Right lobe of liver (tissue), 4 donors: ENCODE measurements at regions not wholly inside any gene's neighbourhood (a gene's known extent, or its start where the extent isn't known, plus 50 kb on each side); places are given as distances from the start of the nearest gene placed in this dataset.

ENCODE experiments used
- POLR2A ChIP-seq: fragments of 450-650 bp; IDR thresholded peaks from one replicate; pipeline ENCODE4 v1.6.1; 2017; ENCODE audit warnings: antibody characterized with exemption, mild to moderate bottlenecking
- TF ChIP-seq, protein P1 (sequence below), 4 donors: fragments of 200-600 bp in 3 of 4; fragments of 450-650 bp in 1 of 4; IDR thresholded peaks; one replicate each; pipeline versions ENCODE4 v1.5.1 to v1.8.0; 2016 to 2022; ENCODE audit warnings: antibody characterized with exemption in 4 of 4, mild to moderate bottlenecking in 2 of 4
- donor health status: DM: no; HTN: no; CAD: no.
- donor health status: DM: no; HTN: no; CAD: no.
- donor health status: DM: no; HTN: yes; CAD: no.

DNA sequence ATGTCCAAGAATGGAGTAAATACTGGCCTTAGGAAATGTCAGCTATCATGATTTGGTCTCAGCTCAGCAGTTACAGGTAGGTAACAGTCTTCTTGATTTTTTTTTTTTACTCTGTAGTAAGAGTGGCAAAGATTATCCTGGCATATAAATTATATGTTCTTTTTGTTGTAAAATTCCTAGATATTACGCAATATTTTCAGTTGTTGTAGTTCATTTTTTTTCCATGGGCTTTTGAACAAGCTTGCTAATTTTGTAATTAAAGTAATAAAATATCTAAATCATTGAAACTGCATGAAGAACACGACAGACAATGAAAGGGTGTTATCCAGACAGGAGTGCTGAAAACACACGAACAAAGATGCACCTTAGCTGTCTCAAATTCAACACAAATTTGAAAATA lies 249.4 kb downstream of the PRDM9 start:
- TF ChIP-seq POLR2A: no peak
- TF ChIP-seq, protein P1, sequence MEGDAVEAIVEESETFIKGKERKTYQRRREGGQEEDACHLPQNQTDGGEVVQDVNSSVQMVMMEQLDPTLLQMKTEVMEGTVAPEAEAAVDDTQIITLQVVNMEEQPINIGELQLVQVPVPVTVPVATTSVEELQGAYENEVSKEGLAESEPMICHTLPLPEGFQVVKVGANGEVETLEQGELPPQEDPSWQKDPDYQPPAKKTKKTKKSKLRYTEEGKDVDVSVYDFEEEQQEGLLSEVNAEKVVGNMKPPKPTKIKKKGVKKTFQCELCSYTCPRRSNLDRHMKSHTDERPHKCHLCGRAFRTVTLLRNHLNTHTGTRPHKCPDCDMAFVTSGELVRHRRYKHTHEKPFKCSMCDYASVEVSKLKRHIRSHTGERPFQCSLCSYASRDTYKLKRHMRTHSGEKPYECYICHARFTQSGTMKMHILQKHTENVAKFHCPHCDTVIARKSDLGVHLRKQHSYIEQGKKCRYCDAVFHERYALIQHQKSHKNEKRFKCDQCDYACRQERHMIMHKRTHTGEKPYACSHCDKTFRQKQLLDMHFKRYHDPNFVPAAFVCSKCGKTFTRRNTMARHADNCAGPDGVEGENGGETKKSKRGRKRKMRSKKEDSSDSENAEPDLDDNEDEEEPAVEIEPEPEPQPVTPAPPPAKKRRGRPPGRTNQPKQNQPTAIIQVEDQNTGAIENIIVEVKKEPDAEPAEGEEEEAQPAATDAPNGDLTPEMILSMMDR (IDR thresholded peaks at IDR 0.05): no peak
